ENCODE measurements at regions not wholly inside any gene's neighbourhood (a gene's known extent, or its start where the extent isn't known, plus 50 kb on each side); places are given as distances from the start of the nearest gene placed in this dataset.

DNA sequence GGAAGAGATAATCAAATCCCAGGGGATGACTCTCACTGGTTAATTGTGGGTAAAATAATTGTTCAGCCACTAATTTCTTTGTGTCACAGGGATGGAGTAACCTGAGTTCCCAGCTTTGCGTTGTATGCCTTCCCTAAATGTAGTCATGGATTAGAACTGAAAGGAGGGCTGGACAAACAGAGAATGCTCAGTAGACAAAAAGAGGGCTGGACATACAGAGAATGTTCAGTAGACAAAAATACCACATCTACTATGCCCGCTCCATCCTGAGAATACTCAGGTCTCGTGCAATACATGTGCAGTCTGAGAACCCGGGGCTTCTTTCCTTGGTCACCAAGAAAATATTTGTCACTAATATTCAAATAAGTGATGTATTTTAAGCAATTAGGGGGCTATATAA, 497.9 kb downstream of the EPHA4 start (continued):
- no peak for TF ChIP-seq SMAD3 (CRISPR knock-in tag; IDR thresholded peaks at IDR 0.05; ENCODE audit: borderline replicate concordance)
- no peak for TF ChIP-seq NFYB (CRISPR knock-in tag; conservative IDR thresholded peaks at IDR 0.05; ENCODE audit: low read depth)
- no peak for TF ChIP-seq RELA (CRISPR knock-in tag; IDR thresholded peaks at IDR 0.05; ENCODE audit: borderline replicate concordance)
- TF ChIP-seq EMX1 (CRISPR knock-in tag; IDR thresholded peaks at IDR 0.05): no peak
- TF ChIP-seq, protein P1, sequence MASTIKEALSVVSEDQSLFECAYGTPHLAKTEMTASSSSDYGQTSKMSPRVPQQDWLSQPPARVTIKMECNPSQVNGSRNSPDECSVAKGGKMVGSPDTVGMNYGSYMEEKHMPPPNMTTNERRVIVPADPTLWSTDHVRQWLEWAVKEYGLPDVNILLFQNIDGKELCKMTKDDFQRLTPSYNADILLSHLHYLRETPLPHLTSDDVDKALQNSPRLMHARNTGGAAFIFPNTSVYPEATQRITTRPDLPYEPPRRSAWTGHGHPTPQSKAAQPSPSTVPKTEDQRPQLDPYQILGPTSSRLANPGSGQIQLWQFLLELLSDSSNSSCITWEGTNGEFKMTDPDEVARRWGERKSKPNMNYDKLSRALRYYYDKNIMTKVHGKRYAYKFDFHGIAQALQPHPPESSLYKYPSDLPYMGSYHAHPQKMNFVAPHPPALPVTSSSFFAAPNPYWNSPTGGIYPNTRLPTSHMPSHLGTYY (CRISPR knock-in tag; IDR thresholded peaks at IDR 0.05): no peak
- TF ChIP-seq CREM (CRISPR knock-in tag; IDR thresholded peaks at IDR 0.05): no peak
- TF ChIP-seq, protein P2, sequence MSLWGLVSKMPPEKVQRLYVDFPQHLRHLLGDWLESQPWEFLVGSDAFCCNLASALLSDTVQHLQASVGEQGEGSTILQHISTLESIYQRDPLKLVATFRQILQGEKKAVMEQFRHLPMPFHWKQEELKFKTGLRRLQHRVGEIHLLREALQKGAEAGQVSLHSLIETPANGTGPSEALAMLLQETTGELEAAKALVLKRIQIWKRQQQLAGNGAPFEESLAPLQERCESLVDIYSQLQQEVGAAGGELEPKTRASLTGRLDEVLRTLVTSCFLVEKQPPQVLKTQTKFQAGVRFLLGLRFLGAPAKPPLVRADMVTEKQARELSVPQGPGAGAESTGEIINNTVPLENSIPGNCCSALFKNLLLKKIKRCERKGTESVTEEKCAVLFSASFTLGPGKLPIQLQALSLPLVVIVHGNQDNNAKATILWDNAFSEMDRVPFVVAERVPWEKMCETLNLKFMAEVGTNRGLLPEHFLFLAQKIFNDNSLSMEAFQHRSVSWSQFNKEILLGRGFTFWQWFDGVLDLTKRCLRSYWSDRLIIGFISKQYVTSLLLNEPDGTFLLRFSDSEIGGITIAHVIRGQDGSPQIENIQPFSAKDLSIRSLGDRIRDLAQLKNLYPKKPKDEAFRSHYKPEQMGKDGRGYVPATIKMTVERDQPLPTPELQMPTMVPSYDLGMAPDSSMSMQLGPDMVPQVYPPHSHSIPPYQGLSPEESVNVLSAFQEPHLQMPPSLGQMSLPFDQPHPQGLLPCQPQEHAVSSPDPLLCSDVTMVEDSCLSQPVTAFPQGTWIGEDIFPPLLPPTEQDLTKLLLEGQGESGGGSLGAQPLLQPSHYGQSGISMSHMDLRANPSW (CRISPR knock-in tag; conservative IDR thresholded peaks at IDR 0.05; ENCODE audit: low read depth): no peak

DNA sequence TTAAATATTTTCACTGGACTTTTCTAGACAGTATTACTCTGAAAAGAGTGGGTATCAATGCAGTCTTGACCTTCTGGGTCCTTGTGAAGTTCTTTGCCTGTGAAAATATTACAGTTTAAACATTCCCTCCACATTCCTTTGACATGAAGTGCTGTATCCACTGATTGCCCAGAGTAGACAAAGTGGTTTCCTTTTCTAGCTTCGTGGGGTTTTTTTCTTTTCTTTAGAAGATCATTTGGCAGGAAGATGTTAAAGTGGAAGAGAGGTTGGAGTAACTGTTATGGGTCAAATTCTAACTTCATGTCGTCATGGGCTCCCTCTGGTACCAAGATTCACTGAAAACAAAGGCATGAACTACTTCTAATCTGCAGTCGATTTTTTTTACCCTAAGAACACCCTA, 496.9 kb downstream of the EPHA4 start:
- DNase-seq (ENCODE audit: low spot score) (no peak), ATAC-seq (no peak)
- Mint-ChIP-seq H3K27me3 (ENCODE audit: low read depth) (no peaks in the 10 kb centered on the region), H3K4me3 (no peak overlapping the region), H3K4me1 (no peaks in the 10 kb centered on the region), H3K36me3 (peaks cover 23% of the 10 kb centered on the region), H3K9me3 (peaks cover 45% of the 10 kb centered on the region), H3K27ac (no peak overlapping the region)
- ChIA-PET POLR2A (no interaction called here), CTCF (no interaction called here)
- TF ChIP-seq GTF2I (CRISPR knock-in tag; conservative IDR thresholded peaks at IDR 0.05): no peak
- no peak for TF ChIP-seq ZNF317 (CRISPR knock-in tag; IDR thresholded peaks at IDR 0.05; ENCODE audit: borderline replicate concordance, low read depth)
- no peak for TF ChIP-seq SOX15 (CRISPR knock-in tag; IDR thresholded peaks at IDR 0.05)
- no peak for TF ChIP-seq SP1 (CRISPR knock-in tag; conservative IDR thresholded peaks at IDR 0.05)
- TF ChIP-seq, protein P3, sequence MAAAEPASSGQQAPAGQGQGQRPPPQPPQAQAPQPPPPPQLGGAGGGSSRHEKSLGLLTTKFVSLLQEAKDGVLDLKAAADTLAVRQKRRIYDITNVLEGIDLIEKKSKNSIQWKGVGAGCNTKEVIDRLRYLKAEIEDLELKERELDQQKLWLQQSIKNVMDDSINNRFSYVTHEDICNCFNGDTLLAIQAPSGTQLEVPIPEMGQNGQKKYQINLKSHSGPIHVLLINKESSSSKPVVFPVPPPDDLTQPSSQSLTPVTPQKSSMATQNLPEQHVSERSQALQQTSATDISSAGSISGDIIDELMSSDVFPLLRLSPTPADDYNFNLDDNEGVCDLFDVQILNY (CRISPR knock-in tag; IDR thresholded peaks at IDR 0.05): no peak
- TF ChIP-seq, protein P4, sequence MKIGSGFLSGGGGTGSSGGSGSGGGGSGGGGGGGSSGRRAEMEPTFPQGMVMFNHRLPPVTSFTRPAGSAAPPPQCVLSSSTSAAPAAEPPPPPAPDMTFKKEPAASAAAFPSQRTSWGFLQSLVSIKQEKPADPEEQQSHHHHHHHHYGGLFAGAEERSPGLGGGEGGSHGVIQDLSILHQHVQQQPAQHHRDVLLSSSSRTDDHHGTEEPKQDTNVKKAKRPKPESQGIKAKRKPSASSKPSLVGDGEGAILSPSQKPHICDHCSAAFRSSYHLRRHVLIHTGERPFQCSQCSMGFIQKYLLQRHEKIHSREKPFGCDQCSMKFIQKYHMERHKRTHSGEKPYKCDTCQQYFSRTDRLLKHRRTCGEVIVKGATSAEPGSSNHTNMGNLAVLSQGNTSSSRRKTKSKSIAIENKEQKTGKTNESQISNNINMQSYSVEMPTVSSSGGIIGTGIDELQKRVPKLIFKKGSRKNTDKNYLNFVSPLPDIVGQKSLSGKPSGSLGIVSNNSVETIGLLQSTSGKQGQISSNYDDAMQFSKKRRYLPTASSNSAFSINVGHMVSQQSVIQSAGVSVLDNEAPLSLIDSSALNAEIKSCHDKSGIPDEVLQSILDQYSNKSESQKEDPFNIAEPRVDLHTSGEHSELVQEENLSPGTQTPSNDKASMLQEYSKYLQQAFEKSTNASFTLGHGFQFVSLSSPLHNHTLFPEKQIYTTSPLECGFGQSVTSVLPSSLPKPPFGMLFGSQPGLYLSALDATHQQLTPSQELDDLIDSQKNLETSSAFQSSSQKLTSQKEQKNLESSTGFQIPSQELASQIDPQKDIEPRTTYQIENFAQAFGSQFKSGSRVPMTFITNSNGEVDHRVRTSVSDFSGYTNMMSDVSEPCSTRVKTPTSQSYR (CRISPR knock-in tag; IDR thresholded peaks at IDR 0.05): no peak

DNA sequence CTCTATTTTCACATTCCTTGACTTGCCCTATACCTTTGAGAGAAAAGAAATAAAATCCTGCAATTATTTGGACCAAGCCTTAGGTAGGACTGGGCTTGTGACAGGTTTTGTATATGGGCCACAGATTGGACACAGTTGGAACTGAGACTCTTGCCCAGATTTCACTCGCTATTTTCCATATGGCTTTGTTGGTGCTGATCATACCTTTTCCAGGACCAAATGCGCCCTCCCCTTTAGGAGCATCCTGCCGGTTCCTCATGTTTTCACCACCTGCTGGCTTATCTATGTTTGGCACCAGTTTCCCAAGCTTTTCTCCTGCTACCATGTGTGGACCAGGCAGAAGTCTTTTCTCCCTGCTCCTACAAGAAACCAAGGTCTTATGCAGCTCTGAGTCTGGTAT, 494.9 kb downstream of the EPHA4 start:
- H3K27ac Mint-ChIP-seq: no peak overlapping the region
- POLR2A ChIA-PET: no interaction called here
- peaks cover 3% of the 10 kb centered on the region for H3K36me3 Mint-ChIP-seq
- TF ChIP-seq ZNF138 (CRISPR knock-in tag; conservative IDR thresholded peaks at IDR 0.05): no peak
- no peak for TF ChIP-seq NFYB (CRISPR knock-in tag; conservative IDR thresholded peaks at IDR 0.05; ENCODE audit: low read depth)
- TF ChIP-seq, protein P2 (CRISPR knock-in tag; conservative IDR thresholded peaks at IDR 0.05; ENCODE audit: low read depth): no peak
- TF ChIP-seq NFATC4 (CRISPR knock-in tag; IDR thresholded peaks at IDR 0.05): no peak
- TF ChIP-seq, protein P5, sequence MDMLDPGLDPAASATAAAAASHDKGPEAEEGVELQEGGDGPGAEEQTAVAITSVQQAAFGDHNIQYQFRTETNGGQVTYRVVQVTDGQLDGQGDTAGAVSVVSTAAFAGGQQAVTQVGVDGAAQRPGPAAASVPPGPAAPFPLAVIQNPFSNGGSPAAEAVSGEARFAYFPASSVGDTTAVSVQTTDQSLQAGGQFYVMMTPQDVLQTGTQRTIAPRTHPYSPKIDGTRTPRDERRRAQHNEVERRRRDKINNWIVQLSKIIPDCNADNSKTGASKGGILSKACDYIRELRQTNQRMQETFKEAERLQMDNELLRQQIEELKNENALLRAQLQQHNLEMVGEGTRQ (CRISPR knock-in tag; IDR thresholded peaks at IDR 0.05): no peak
- TF ChIP-seq ARID4B (CRISPR knock-in tag; IDR thresholded peaks at IDR 0.05; ENCODE audit: borderline replicate concordance): no peak
- TF ChIP-seq ATF1 (CRISPR knock-in tag; IDR thresholded peaks at IDR 0.05): no peak

More for the DNA sequence above, 494.9 kb downstream of the EPHA4 start:
- CTCF ChIA-PET: no interaction called here
- Mint-ChIP-seq H3K4me1 (no peaks in the 10 kb centered on the region), H3K9me3 (peaks cover 25% of the 10 kb centered on the region), H3K27me3 (ENCODE audit: low read depth) (no peaks in the 10 kb centered on the region), H3K4me3 (no peak overlapping the region)
- ATAC-seq (no peak), DNase-seq (ENCODE audit: low spot score) (no peak)

Measured in WTC11 (cell line).